Inferior parietal cortex (tissue), 1 donor: ENCODE measurements at regions not wholly inside any gene's neighbourhood (a gene's known extent, or its start where the extent isn't known, plus 50 kb on each side); places are given as distances from the start of the nearest gene placed in this dataset.

Experiments used
- DNase-seq: peaks from one replicate; pipeline ENCODE4 v3.0.0-alpha.2; 2016; ENCODE audit errors: extremely low spot score

DNA sequence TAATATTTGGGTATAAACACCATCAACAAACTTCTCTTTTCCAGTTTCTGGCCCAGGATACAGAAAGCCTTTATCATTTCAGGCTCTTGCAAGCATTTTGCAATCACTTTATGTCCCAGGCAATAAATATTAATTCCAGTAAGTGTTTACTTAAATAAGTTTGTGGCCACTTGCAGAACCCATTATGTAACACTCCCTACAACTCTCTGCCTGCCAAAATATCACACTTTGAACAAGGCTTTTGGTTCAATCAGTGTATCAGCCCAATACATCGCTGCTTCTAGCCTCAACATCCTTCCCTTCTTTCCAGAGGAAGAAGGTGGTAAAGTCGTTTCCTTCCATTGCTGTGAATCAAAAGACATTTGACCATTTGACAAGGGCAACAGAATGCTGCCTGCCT lies 203.0 kb upstream of the USP25 start:
- DNase-seq: no peak

DNA sequence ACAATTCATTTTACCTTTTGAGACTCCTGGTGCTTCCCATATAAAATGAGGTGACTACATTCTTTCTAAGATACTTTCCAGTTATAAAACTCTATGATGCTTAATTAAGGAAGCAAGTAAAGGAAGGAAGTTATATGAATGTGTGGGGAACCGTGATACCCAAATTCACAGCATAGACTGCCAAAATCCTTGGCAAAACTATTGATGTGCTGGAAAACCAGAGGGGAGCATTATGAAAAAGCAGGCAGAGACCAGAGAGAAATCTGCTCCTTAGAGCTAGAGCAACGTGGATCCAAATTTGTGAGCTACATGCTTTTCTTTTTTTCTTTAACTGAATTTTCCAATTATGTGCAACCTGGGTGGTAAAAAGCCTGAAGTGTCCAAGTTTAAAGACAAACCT lies 201.4 kb upstream of the USP25 start:
- no peak for DNase-seq

DNA sequence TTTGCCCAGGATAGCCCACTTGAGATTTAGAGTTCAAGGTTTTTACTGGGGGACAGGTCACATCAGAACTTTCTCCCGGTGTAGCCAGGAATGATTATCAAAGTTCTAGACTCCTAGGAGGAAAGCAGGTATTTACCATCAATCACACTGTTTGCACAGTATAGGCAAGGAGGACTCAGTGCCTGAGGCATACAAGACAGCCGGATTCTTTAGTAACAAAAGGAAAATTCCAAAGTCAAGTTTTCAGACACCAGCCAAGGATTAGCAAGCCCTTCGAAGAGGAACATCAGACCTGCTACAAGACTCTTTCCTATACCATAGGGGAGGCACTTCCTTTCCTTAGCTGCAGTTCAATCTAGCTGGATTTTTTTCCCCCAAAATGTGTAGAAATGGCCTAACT lies 197.8 kb upstream of the USP25 start:
- DNase-seq: no peak

DNA sequence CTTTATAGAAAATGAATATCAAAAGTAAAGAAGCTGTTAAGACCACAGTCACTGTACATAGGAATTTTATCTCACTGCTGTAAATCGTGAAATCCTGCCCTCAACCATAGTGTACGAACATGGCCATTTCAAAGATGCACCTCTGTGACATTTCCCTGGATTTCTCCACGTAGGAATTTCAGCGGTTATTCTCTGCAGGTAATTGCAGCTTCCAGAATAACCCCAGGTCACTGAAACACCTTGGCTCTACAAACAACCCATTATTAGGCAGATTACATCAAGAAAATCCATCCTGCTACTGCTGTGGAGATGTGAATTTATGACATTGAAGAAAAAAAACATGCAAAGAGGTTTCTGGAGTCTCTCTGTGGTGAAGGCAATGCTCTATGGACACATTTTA lies 196.2 kb upstream of the USP25 start:
- no peak for DNase-seq

DNA sequence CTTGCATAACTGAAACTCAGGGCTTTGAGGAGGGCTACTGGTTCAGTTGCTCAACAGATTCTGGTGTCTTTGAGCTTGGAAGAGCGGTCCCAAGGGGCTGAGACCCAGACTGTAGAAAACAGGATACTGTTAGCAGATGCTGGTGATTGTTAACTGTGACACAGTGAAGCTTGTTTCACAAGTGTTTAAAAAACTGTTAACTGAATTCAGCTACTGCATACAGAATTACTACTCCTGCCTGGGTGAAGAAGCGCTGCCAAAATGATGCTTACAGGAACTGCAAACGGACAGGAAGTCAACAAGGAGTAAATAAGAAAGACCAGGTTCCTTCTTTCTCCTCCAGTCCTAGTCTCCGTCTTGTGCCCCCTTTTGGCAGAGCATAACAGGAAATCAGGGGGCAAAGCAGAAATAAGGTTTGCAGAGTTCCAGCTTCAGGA lies 195.3 kb upstream of the USP25 start:
- DNase-seq: no peak

DNA sequence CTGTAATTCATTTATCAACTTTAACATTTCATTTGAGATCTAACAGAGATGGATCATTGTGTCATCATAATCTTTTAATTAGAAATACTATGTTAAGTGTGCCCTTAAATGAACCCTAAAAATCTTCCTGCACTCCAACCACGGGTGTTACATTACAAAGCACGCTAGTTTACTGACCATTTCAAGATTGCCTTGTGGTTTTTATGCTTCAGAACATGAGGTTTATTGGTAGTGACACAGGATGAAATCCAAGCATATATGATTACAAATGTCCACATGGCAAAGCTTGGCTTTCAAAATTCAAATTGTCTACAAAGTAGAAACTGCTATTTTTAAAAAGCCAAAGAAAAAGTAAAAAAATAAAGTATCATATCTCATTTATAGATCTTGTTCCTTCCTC lies 190.4 kb upstream of the USP25 start:
- no peak for DNase-seq

DNA sequence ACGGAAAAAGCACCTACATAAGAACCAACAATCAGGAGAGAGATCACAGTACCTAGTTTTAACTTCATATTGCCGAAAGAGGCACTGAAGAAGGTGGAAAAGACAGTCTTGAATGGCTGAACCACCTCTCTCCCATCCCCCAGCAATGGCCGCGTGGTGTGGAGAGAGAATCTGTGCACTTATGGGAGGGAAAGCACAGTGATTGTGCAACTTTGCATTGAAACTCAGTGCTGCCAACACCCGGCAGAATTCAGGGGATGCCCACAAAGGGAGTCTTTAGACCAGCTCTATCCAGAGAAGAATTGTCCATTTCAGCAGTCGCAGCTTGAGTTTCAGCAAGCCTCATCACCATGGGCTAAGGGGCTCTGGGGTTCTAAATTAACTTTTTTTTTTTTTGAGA lies 186.3 kb upstream of the USP25 start:
- DNase-seq: no peak

DNA sequence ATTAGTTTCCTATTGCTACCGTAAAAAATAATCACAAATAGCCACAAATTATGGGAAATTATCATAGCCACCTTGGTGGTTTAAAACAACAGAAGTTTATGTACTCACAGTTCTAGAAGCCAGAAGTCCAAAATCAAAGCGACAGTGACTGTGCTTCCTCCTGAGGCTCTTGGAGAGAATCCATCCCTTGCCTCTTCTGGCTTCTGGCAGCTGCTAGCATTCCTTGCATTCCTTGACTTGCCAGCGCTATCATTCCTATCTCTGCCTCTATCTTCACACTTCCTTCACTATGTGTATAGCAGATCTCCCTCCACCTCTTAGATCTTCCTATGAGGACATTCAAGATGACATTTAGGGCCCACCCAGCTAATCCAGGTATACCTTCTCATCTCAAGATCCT lies 180.1 kb upstream of the USP25 start:
- no peak for DNase-seq

DNA sequence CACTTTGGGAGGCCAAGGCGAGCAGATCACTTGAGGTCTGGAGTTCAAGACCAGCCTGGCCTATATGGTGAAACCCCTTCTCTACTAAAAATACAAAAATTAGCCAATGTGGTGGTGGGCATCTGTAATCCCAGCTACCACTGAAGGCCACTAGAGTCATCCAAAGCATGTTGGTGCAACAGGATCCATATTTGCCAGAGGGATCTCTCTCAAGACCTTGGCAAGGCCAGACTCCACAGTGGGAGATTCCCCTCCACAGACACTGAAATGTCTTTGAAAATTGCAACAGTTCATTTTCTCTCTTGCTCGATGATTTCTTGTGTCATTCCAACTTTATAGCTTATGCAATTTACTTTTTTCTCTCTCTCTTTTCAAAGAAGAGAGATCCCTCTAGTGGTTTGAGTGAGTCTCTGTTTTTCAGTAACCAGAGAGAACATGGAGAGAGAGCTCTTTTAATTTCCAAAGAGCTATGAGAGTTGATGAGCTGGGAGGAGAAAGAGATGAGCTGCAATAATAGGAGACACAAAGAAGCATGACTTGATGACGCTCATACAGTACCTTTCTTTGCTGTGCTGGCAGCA lies 176.8 kb upstream of the USP25 start:
- DNase-seq: peak; percentile 11

DNA sequence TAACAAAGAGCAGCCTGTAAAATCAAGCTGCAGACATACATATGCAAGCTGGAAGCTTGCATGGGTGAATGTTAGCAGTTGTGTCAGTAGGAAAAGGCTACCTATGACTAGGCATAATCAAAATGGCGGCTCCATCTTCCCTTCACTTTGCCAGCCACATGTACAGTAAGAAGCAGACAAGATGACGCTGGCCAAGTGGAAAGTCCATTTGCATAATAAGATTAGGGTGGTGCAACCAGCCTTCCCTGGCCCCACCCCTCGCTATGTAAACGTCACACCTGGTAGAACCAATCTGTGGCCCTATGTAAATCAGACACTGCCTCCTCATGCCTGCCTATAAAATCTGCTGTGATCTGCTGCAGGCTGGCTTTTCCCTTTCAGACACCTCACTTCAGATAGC lies 171.9 kb upstream of the USP25 start:
- DNase-seq: no peak

DNA sequence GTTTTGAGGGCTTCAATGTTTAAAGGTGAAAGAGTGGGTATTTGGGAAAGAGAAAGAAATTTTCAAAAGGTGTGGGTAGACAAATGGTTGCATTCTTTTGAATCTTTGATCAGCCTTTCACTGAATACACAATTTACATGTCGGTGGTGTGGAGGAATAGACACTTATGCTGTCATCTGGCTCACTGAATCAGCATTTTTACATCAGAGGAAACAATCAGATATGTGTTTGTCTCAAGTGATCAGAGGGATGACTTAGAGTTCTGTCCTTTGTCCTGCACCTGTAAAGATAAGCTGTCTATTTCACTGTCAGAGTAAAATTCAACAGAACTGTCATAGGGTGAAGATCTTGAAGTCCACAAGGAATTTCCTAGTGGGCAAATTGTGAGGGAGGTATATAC lies 170.9 kb upstream of the USP25 start:
- no peak for DNase-seq

DNA sequence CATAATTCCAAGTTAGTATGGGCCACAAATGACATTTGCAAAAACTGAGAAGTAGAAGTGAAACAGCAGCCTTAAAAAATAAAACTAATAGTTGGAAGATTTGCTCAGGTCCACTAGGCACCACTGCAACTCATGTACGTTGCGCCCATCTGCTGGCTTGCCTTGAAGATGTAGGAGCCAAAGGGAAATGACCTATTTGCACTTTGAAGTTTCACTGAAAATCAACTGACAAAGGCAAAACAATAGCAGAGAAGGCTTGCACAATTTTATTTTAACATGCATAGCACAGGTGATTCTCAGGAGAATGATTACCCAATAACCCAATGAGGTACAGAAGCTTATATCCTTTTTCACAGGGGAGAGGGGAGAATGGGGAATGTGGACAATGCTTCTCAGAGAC lies 170.1 kb upstream of the USP25 start:
- DNase-seq: no peak

DNA sequence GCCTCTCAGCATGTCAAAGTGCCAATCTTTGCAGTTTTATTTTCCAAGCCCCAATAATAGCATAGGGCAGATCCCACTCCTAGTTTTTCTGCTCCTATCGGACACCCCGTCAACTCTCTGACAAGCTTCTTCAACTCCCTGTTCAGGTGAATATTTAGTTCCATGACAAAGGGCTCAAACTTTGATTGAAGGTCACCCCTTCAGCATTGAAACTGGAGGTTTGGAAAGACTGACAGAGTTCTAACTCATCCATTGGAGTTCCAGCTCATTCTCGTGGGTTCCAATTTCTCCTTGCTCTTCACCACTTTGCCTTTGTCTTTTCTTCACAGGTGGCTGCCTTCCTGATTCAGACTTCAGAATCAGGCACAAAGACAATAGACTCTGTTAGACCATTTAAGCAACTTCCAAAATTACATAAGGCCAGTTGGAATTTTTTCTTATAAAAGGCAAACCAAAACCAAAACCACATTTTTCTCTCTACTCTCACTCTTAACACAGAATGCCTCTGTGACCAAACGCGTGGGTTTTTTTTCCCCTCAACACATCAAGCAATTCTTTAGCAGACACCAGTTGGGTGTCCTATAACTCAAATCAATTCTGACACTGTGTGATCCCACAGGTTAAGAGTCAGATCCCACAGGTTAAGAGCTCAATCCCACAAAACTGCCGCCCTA lies 169.3 kb upstream of the USP25 start:
- no peak for DNase-seq

DNA sequence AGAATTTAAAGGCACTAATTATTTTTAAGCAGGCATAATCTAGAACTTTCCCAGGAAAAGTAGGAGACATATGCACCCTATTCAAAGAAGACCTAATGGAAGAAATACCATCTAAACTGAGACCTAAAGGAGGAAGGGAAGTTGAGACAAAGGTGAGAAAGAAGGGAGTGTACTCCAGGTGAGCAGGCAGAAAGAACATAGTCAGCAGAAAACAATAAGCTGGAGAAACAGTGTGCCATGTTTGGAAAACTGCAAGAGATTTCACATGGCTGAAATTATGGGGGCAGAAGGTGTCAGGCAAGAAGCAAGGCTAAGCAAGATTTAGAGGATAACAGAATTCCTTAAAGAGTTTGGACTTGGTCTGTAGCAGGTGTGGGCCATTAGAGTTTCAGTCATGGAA lies 167.0 kb upstream of the USP25 start:
- no peak for DNase-seq

DNA sequence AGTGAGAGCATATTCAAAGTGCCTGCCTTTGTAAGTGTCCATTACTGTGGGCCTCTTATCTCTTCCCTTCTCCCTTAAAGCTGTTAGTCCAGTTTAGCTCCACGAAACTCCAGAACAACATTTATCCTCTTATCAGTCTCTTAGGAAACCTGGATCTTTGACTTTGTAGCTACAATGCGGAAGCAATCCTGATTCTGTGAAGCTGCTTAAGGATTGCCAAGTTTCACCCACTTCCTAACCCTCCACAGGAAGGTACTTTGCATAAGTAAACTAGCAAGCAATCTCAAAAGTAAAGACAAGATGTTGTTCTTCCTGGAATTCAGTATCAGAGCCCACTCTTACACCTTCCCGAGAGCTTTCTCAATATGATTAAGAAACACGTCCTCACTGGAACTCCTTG lies 164.9 kb upstream of the USP25 start:
- DNase-seq: no peak

DNA sequence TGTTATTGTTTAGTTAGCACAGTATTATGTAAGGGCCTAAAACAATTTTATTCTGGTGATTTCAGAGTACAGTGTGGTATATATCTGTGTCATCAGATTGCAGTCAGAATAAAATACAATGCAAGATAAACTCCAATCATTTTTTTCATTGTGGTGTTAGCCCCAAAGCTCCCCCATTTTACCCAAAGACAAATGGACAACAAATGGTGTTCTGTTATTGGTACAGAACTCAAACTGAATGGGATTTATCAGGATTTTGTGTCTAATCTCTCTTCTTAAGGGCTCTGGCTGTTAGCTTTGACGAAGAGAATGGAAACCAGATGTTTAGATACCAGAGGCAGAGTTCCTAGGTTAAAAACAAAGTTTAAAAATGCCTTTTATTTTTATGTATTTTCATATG lies 163.1 kb upstream of the USP25 start:
- no peak for DNase-seq

DNA sequence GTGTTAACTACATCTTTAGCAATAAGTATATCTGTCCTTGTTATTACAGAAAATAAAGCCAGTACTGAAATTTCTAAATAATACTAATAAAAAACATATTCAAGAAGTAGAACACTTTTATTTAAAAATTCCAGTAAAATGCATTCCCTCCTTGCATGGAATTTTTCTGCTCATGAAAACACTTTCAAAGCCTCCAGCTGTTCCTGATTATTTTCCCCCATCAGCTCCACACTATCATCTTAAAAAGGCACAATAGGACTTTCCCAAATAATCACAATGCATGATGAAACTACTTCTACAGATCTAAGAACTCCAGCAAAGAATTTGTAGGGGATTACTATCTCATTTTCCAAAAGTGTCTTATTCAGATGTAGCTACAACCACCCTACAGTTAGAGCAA lies 162.6 kb upstream of the USP25 start:
- DNase-seq: no peak

DNA sequence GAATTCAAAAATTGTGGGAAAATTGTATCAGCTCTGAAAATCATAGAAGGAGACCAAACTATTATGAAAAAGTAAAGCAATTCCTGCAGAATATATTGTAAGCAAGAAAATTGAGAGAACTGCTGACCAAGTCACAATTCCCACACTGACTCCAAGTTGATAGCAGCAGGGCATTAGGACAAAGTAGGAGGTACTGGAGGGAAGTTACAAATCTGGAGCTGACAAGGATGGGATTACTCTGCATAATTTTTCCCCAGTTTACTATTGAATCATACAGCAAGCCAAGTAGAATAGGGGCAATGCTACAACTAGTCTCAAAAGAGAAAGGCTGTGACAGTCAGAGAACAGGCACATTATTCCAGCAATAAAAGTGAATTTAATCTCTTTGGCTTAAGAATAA lies 161.3 kb upstream of the USP25 start:
- no peak for DNase-seq

DNA sequence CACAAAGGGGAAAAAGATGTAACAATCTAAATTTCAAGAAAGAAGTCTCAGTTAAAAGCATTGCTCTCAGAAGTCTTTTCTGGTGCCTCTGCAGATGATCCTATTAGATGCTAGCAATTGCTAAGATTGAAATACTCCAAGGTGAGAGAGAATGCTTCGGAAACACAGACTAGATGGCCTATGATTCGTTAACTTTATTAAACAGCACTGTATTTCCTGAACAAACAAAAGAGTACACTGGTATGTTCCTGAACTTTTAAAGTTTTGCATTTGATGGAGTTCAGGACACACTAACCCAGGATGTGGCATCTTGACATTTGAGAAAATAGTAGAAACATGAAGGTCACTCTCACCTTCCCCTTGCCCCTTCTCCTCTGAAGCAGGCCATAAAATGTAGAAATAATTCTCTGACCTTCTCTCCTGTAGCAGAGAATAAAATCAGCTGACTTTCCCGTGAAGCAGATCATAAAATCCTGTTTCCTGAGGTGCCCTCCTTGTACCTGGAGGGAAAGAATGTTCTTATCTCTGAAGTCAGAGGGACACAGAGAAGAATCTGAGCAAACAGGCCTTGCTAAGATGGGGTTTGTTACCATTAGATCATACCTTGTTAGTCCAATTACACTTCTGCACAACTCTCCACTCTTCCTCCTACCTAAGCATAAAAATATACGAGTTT lies 142.9 kb upstream of the USP25 start:
- no peak for DNase-seq

DNA sequence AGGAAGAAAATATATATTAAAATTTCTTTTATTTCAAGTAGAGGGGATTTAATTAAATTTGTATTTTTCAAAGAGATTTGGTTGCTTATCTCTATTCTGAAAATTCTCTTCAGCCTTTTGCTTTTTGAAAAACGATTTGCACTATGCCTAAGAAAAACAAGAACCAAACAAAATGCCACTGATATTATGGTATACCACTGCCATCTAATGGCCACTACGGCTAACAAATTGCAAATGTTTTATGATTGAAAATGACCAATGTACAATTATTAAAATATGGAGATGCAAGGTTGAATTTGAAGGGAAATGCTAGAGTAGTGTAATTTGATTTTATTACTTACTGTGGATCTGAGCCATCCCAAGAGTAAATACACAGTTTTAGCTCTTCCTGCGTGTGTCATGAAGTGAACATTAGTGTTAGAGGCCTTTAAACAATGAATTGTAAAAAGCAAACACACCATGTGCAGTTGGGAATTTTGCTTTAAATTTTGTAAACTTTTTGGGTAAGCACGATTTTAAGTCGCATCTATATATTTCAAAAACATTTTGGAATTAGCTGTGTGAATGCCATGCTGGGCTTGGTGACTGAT lies 137.4 kb upstream of the USP25 start:
- peak; percentile 80 for DNase-seq

DNA sequence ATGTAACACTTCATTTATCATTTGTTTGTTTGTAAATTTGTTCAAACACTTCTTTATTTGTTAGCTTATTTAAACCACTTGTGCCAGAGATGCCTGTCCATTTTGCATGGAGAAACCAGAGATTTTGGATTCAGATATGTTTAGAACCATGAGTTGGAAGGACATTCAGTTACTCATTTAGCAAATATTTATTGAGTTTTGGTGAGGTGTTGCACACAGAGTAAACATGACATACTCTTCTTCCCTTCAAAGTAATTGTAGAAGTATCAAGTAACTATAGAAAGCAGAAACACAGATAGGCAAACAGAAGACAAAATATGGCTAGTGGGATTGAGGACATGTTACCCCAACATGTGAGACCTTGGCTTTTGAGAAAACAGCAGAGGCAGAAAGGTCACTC lies 136.8 kb upstream of the USP25 start:
- DNase-seq: no peak

DNA sequence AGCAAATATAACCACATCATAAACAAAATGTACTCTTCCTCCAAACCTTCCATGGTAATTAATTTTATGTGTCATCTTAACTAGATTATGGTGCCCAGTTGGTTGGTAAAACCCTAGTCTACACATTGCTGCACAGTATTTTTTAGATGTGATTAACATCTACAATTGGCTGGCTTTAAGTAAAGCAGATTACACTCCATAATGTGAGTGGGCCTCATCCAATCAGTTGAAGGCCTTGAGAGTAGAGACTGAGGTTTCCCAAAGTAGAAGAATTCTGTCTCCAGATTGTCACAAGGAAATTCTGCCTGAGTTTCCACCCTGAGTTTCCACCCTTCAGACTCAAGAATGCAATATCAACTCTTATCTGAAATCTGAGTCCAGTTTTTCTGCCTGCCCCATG lies 128.4 kb upstream of the USP25 start:
- DNase-seq: no peak

DNA sequence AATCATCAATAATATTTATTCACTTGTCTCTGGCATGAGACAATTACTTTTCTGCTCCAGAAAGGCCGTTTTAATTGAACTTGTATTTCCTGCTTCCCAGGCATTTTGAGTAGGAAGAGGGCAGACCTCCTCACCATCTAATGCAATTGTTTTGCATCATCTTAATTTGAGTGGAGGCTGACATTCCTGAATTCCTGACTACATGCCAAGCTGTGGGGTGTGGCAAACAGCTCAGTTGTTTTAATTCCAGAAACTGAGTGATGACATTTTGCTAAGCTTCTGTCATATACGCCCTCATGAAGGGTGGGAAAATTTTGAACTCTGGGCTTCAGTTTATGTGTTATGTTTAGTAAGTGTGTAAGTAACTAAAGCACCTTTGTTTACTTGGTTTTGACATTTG lies 125.4 kb upstream of the USP25 start:
- no peak for DNase-seq
